Brain microvascular endothelial cell (primary cell): ENCODE measurements at regions not wholly inside any gene's neighbourhood (a gene's known extent, or its start where the extent isn't known, plus 50 kb on each side); places are given as distances from the start of the nearest gene placed in this dataset.

Experiments
- DNase-seq: peaks from one replicate; pipeline ENCODE4 v3.0.0-alpha.2; 2020
- H3K27ac ChIP-seq: fragments of 250-450 bp; sonication (Bioruptor Pico); 2 replicates; pipeline ENCODE4 v1.5.1; 2020; ENCODE audit warnings: mild to moderate bottlenecking, moderate library complexity
- H3K27me3 ChIP-seq: fragments of 250-450 bp; sonication (Bioruptor Pico); replicated peaks from 2 replicates; pipeline ENCODE4 v1.5.1; 2020; ENCODE audit warnings: mild to moderate bottlenecking
- H3K36me3 ChIP-seq: fragments of 250-450 bp; sonication (Bioruptor Pico); replicated peaks from 2 replicates; pipeline ENCODE4 v1.5.1; 2020; ENCODE audit warnings: mild to moderate bottlenecking
- H3K4me3 ChIP-seq: 2 replicates; pipeline ENCODE4 v1.5.1; 2011; ENCODE audit warnings: low read depth, mild to moderate bottlenecking, control low read depth, low read length, moderate library complexity
- CTCF ChIP-seq: IDR thresholded peaks from 2 replicates; pipeline ENCODE4 v1.5.1; 2011; ENCODE audit warnings: low read depth, mild to moderate bottlenecking, moderate library complexity, low read length, control low read depth, inconsistent platforms; ENCODE audit errors: missing control alignments
- in situ Hi-C: cut with HindIII; loops from 2 replicates; pipeline ENCODE4 v1.10.0; 2017; ENCODE audit warnings: low sequenced_read_pairs, low pct_ligation_motif_present

- no peaks in the 10 kb centered on the region for H3K27me3 ChIP-seq
- H3K4me3 ChIP-seq = no peak overlapping the region
- no peak for TF ChIP-seq CTCF
- H3K36me3 ChIP-seq = no peaks in the 10 kb centered on the region
- H3K27ac ChIP-seq = no peak overlapping the region
- DNase-seq = no peak
- in situ Hi-C loops = no loop called here
These were observed 66.6 kb upstream of the TUSC7 start for GRCh38 chr3:116643001-116643400.

GRCh38 chr3:116647996-116648395, 61.6 kb upstream of the TUSC7 start:
- in situ Hi-C loops = no loop called here
- no peak for DNase-seq
- Histone ChIP-seq H3K27ac (no peak overlapping the region), H3K36me3 (no peaks in the 10 kb centered on the region), H3K4me3 (no peak overlapping the region), H3K27me3 (no peaks in the 10 kb centered on the region)
- no peak for TF ChIP-seq CTCF
